ENCODE measurements at regions not wholly inside any gene's neighbourhood (a gene's known extent, or its start where the extent isn't known, plus 50 kb on each side); places are given as distances from the start of the nearest gene placed in this dataset.

- no peak for TF ChIP-seq CTCF (IDR thresholded peaks at IDR 0.05; ENCODE audit: control insufficient read depth, insufficient read depth, low read depth, low read length, missing control alignments)
- no peak for DNase-seq (ENCODE audit: low read depth)
- no peak overlapping the region for H3K4me3 ChIP-seq (ENCODE audit: control insufficient read depth, low read depth, low read length)
Measured at GRCh38 chr4:107402291-107402690, 317.7 kb downstream of the PAPSS1 start.

GRCh38 chr4:107392951-107393350 lies 327.1 kb downstream of the PAPSS1 start:
- H3K4me3 ChIP-seq (ENCODE audit: control insufficient read depth, low read depth, low read length) = no peak overlapping the region
- no peak for TF ChIP-seq CTCF (IDR thresholded peaks at IDR 0.05; ENCODE audit: control insufficient read depth, insufficient read depth, low read depth, low read length, missing control alignments)
- peak; percentile 17 for DNase-seq (ENCODE audit: low read depth)

GRCh38 chr4:107392380-107392779 lies 327.7 kb downstream of the PAPSS1 start:
- TF ChIP-seq CTCF (IDR thresholded peaks at IDR 0.05; ENCODE audit: control insufficient read depth, insufficient read depth, low read depth, low read length, missing control alignments) = no peak
- no peak overlapping the region for H3K4me3 ChIP-seq (ENCODE audit: control insufficient read depth, low read depth, low read length)
- no peak for DNase-seq (ENCODE audit: low read depth)

GRCh38 chr4:107391630-107392028 lies 328.4 kb downstream of the PAPSS1 start:
- DNase-seq (ENCODE audit: low read depth) = peak; percentile 11
- no peak overlapping the region for H3K4me3 ChIP-seq (ENCODE audit: control insufficient read depth, low read depth, low read length)
- TF ChIP-seq CTCF (IDR thresholded peaks at IDR 0.05; ENCODE audit: control insufficient read depth, insufficient read depth, low read depth, low read length, missing control alignments) = no peak

GRCh38 chr4:107391009-107391629 lies 328.9 kb downstream of the PAPSS1 start:
- no peak for DNase-seq (ENCODE audit: low read depth)
- TF ChIP-seq CTCF (IDR thresholded peaks at IDR 0.05; ENCODE audit: control insufficient read depth, insufficient read depth, low read depth, low read length, missing control alignments) = no peak
- no peak overlapping the region for H3K4me3 ChIP-seq (ENCODE audit: control insufficient read depth, low read depth, low read length)

- no peak for DNase-seq (ENCODE audit: low read depth)
- H3K4me3 ChIP-seq (ENCODE audit: control insufficient read depth, low read depth, low read length) = no peak overlapping the region
- TF ChIP-seq CTCF (IDR thresholded peaks at IDR 0.05; ENCODE audit: control insufficient read depth, insufficient read depth, low read depth, low read length, missing control alignments) = no peak
Measured at GRCh38 chr4:107389965-107390364, 330.1 kb downstream of the PAPSS1 start.

Measured in AG09309 (cell line).